ENCODE measurements at regions not wholly inside any gene's neighbourhood (a gene's known extent, or its start where the extent isn't known, plus 50 kb on each side); places are given as distances from the start of the nearest gene placed in this dataset.

DNA sequence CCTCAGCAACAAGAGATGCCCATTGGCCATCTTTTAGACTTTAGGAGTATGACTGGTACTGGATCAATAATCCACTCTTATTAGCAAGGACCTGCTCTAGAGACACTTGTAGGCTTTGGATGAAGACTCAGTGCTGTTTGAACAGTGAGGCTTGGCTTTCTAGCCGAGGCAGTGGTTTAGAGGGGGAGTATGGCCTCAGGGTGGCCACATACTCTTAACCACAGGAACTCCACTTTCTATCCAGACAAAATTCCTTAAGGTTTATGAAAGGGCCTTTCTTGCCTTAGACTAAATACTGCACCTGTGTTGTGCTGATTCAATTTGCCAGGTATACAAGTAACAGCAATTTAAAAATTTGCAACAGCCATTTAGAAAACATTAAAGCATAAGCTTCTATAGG lies 1046.3 kb downstream of the DIPK2A start:
- Mint-ChIP-seq H3K4me3 (no peak overlapping the region), H3K27ac (no peak overlapping the region), H3K4me1 (0 out of 4 replicates have a peak, but pooled peaks cover 0 to 3% of the 10 kb centered on the region in 2 experiments), H3K27me3 (ENCODE audit: low read depth) (no peaks in the 10 kb centered on the region), H3K36me3 (ENCODE audit: insufficient read depth in 1 of 3, low read depth in 3 of 3) (no peaks in the 10 kb centered on the region), H3K9me3 (peaks cover 0 to 2% of the 10 kb centered on the region in 2 experiments; a peak in 1 of 5 replicates)
- Histone ChIP-seq H3K18ac (ENCODE audit: insufficient read length, low read depth, low read length) (no peak overlapping the region), H3K23me2 (ENCODE audit: insufficient read length, low read depth, low read length, poor library complexity, severe bottlenecking) (no peaks in the 10 kb centered on the region), H3K27me3 (ENCODE audit: insufficient read depth, low read length) (no peaks in the 10 kb centered on the region), H4K5ac (ENCODE audit: insufficient read length, low read depth, low read length) (no peak overlapping the region), H3K79me1 (ENCODE audit: insufficient read depth, low read depth, low read length, poor library complexity, severe bottlenecking) (no peaks in the 10 kb centered on the region), H2BK120ac (ENCODE audit: low read depth, low read length, poor library complexity, severe bottlenecking) (no peak overlapping the region), H3T11ph (ENCODE audit: low read length) (no peak overlapping the region), H3K4me1 (ENCODE audit: insufficient read depth, low read length) (no peaks in the 10 kb centered on the region), H2AFZ (ENCODE audit: low read length) (no peak overlapping the region), H4K91ac (ENCODE audit: insufficient read length, low read depth, low read length) (no peak overlapping the region), H2AK5ac (ENCODE audit: insufficient read length, low read length) (no peak overlapping the region), H2BK12ac (ENCODE audit: insufficient read length, low read depth, low read length) (no peak overlapping the region), H4K20me1 (ENCODE audit: control insufficient read depth, insufficient read depth, insufficient read length) (no peaks in the 10 kb centered on the region), H3K14ac (ENCODE audit: insufficient read depth, low read length) (no peak overlapping the region), H3K56ac (ENCODE audit: insufficient read length, low read depth, low read length) (no peak overlapping the region), H2BK20ac (ENCODE audit: low read depth, low read length, poor library complexity, severe bottlenecking) (no peak overlapping the region), H2BK5ac (ENCODE audit: insufficient read length, low read length) (no peak overlapping the region), H3K9me3 (ENCODE audit: control insufficient read depth, low read depth, low read length) (no peaks in the 10 kb centered on the region), H4K8ac (replicated peaks; ENCODE audit: insufficient read length, low read depth, low read length) (no peak overlapping the region), H3K23ac (ENCODE audit: insufficient read length, low read depth, low read length) (no peak overlapping the region), H3K4ac (ENCODE audit: low read depth, low read length) (no peak overlapping the region), H3K79me2 (ENCODE audit: insufficient read depth, low read length) (no peaks in the 10 kb centered on the region), H3K27ac (ENCODE audit: insufficient read length, low read depth, low read length) (no peak overlapping the region), H3K4me2 (ENCODE audit: insufficient read depth, insufficient read length, low read length) (no peak overlapping the region), H2BK15ac (ENCODE audit: low read depth, low read length) (no peak overlapping the region), H3K9ac (ENCODE audit: extremely low read depth, insufficient read length, low read length) (no peak overlapping the region)
- TF ChIP-seq, protein P1, sequence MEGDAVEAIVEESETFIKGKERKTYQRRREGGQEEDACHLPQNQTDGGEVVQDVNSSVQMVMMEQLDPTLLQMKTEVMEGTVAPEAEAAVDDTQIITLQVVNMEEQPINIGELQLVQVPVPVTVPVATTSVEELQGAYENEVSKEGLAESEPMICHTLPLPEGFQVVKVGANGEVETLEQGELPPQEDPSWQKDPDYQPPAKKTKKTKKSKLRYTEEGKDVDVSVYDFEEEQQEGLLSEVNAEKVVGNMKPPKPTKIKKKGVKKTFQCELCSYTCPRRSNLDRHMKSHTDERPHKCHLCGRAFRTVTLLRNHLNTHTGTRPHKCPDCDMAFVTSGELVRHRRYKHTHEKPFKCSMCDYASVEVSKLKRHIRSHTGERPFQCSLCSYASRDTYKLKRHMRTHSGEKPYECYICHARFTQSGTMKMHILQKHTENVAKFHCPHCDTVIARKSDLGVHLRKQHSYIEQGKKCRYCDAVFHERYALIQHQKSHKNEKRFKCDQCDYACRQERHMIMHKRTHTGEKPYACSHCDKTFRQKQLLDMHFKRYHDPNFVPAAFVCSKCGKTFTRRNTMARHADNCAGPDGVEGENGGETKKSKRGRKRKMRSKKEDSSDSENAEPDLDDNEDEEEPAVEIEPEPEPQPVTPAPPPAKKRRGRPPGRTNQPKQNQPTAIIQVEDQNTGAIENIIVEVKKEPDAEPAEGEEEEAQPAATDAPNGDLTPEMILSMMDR (conservative IDR thresholded peaks at IDR 0.05), result no peak
- no CpG with 5 or more reads among the region's 1 CpG for WGBS (ENCODE audit: extremely low coverage, insufficient read length, low lambda C conversion rate)
- DNase-seq, result no peak

All from H9 (cell line).